ENCODE measurements at regions not wholly inside any gene's neighbourhood (a gene's known extent, or its start where the extent isn't known, plus 50 kb on each side); places are given as distances from the start of the nearest gene placed in this dataset.

GRCh38 chr3:8212794-8213193, 288.8 kb upstream of the LMCD1 start:
- ATAC-seq (no peak), DNase-seq (ENCODE audit: low spot score) (no peak)
- H3K4me3 Mint-ChIP-seq: no peak overlapping the region
- peaks cover 14 to 26% of the 10 kb centered on the region in 2 donors for H3K27me3 Mint-ChIP-seq
- no peaks in the 10 kb centered on the region for H3K4me1 Mint-ChIP-seq (ENCODE audit: low read depth in 2 of 2)
- no peaks in the 10 kb centered on the region for H3K36me3 Mint-ChIP-seq
- H3K27ac Mint-ChIP-seq: no peak overlapping the region
- no peaks in the 10 kb centered on the region for H3K9me3 Mint-ChIP-seq

GRCh38 chr3:8213286-8213685, 288.3 kb upstream of the LMCD1 start:
- H3K4me3 Mint-ChIP-seq: no peak overlapping the region
- DNase-seq (ENCODE audit: low spot score) (no peak), ATAC-seq (no peak)
- H3K36me3 Mint-ChIP-seq: no peaks in the 10 kb centered on the region
- no peaks in the 10 kb centered on the region for H3K9me3 Mint-ChIP-seq
- H3K27me3 Mint-ChIP-seq: peaks cover 16 to 31% of the 10 kb centered on the region in 2 donors
- H3K4me1 Mint-ChIP-seq (ENCODE audit: low read depth in 2 of 2): no peaks in the 10 kb centered on the region
- no peak overlapping the region for H3K27ac Mint-ChIP-seq

- no peaks in the 10 kb centered on the region for H3K4me1 Mint-ChIP-seq (ENCODE audit: low read depth in 2 of 2)
- no peak overlapping the region for H3K4me3 Mint-ChIP-seq
- no peaks in the 10 kb centered on the region for H3K36me3 Mint-ChIP-seq
- peaks cover 19 to 39% of the 10 kb centered on the region in 2 donors for H3K27me3 Mint-ChIP-seq
- no peak for DNase-seq (ENCODE audit: low spot score)
- no peak for ATAC-seq
- no peak overlapping the region for H3K27ac Mint-ChIP-seq
- H3K9me3 Mint-ChIP-seq: no peaks in the 10 kb centered on the region
These were observed 285.8 kb upstream of the LMCD1 start for GRCh38 chr3:8215821-8216220.

DNA sequence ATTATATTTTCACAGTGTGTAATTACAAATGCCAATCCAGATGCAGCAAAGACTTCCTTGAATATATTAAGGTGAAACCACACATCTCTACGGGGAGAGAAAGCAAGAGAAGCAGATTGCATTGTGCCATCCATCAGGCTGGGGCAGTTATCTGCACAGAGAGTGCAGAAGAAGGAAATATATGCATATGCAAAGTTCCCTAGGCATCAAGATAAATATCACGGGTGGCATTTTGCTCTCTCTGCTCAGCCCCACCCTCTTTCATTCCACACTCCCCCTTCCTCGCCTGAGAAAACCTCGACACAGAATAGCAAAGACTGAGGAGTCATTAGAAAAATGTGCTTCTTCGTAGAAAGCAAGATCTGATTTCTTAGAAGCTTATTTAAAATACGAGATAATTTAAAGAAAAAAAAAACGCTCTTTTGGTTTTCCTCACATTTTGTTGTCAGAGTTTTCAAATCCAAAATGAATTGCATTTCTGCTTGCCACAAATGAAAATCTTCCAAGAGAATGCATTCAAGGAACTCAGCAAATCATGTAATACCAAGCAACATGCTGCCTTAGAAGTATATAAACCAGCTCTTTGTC, 283.2 kb upstream of the LMCD1 start:
- Mint-ChIP-seq H3K4me3 (no peak overlapping the region), H3K27me3 (peaks cover 15 to 31% of the 10 kb centered on the region in 2 donors), H3K4me1 (ENCODE audit: low read depth in 2 of 2) (no peaks in the 10 kb centered on the region), H3K9me3 (no peaks in the 10 kb centered on the region), H3K27ac (no peak overlapping the region), H3K36me3 (no peaks in the 10 kb centered on the region)
- ATAC-seq: no peak
- DNase-seq (ENCODE audit: low spot score): no peak

DNA sequence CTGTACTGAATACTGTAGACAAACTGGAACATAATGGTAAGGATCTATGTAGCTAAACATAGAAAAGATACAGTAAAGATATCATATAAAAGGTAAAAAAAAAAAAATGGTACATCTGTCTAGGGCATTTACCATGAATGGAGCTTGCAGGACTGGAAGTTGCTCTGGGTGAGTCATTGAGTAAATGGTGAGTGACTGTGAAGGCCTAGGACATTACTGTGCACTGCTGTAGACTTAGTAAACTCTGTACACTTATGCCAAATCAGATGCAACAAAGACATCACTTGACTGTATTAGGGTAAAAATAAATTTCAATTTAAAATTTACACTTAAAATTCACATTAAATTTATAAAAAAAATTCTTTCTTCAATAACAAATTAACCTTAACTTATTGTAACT, 281.3 kb upstream of the LMCD1 start:
- H3K27ac Mint-ChIP-seq: no peak overlapping the region
- no peak overlapping the region for H3K4me3 Mint-ChIP-seq
- no peak for ATAC-seq
- H3K27me3 Mint-ChIP-seq: peaks cover 13 to 26% of the 10 kb centered on the region in 2 donors
- no peak for DNase-seq (ENCODE audit: low spot score)
- H3K4me1 Mint-ChIP-seq (ENCODE audit: low read depth in 2 of 2): no peaks in the 10 kb centered on the region
- H3K9me3 Mint-ChIP-seq: no peaks in the 10 kb centered on the region
- no peaks in the 10 kb centered on the region for H3K36me3 Mint-ChIP-seq

GRCh38 chr3:8223766-8224165, 277.9 kb upstream of the LMCD1 start:
- Mint-ChIP-seq H3K36me3 (no peaks in the 10 kb centered on the region), H3K27ac (no peak overlapping the region), H3K9me3 (no peaks in the 10 kb centered on the region), H3K4me1 (ENCODE audit: low read depth in 2 of 2) (no peaks in the 10 kb centered on the region), H3K4me3 (no peak overlapping the region), H3K27me3 (peaks cover 2% of the 10 kb centered on the region in 2 donors)
- no peak for ATAC-seq
- DNase-seq (ENCODE audit: low spot score): no peak

GRCh38 chr3:8224941-8225340, 276.7 kb upstream of the LMCD1 start:
- Mint-ChIP-seq H3K4me3 (no peak overlapping the region), H3K36me3 (no peaks in the 10 kb centered on the region), H3K27ac (no peak overlapping the region)

GRCh38 chr3:8233938-8234337, 267.7 kb upstream of the LMCD1 start:
- no peak for DNase-seq (ENCODE audit: low spot score)
- no peak for ATAC-seq
- no peak overlapping the region for H3K4me3 Mint-ChIP-seq
- peaks cover 0 to 13% of the 10 kb centered on the region in 2 donors for H3K4me1 Mint-ChIP-seq (ENCODE audit: low read depth in 2 of 2)
- H3K9me3 Mint-ChIP-seq: no peaks in the 10 kb centered on the region
- H3K27me3 Mint-ChIP-seq: peaks cover 2 to 6% of the 10 kb centered on the region in 2 donors
- no peaks in the 10 kb centered on the region for H3K36me3 Mint-ChIP-seq
- no peak overlapping the region for H3K27ac Mint-ChIP-seq

More at GRCh38 chr3:8224941-8225340, 276.7 kb upstream of the LMCD1 start:
- Mint-ChIP-seq H3K4me1 (ENCODE audit: low read depth in 2 of 2) (no peaks in the 10 kb centered on the region), H3K9me3 (no peaks in the 10 kb centered on the region), H3K27me3 (no peaks in the 10 kb centered on the region)
- ATAC-seq: no peak
- DNase-seq (ENCODE audit: low spot score): no peak

DNA sequence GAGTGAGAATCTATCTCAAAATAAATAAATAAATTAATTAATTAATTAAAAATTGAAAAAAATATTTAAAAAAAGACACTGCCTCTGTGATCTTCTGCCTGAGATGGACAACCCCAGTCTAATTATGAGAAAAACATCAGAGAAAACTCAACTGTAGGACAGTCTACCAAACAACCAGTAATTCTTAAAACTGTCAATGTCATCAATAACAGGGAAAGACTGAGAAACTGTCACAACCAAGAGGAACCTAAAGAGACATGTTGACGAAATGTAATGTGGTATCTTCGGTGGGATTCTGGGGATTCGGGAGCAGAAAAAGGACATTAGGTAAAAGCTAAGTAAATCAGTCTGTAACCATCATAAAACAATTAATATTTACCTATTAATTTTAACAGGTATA, 265.4 kb upstream of the LMCD1 start:
- no peaks in the 10 kb centered on the region for H3K9me3 Mint-ChIP-seq
- peaks cover 2 to 6% of the 10 kb centered on the region in 2 donors for H3K27me3 Mint-ChIP-seq
- peaks cover 0 to 13% of the 10 kb centered on the region in 2 donors for H3K4me1 Mint-ChIP-seq (ENCODE audit: low read depth in 2 of 2)
- no peak for ATAC-seq
- H3K36me3 Mint-ChIP-seq: no peaks in the 10 kb centered on the region
- no peak overlapping the region for H3K4me3 Mint-ChIP-seq
- no peak for DNase-seq (ENCODE audit: low spot score)
- H3K27ac Mint-ChIP-seq: no peak overlapping the region

DNA sequence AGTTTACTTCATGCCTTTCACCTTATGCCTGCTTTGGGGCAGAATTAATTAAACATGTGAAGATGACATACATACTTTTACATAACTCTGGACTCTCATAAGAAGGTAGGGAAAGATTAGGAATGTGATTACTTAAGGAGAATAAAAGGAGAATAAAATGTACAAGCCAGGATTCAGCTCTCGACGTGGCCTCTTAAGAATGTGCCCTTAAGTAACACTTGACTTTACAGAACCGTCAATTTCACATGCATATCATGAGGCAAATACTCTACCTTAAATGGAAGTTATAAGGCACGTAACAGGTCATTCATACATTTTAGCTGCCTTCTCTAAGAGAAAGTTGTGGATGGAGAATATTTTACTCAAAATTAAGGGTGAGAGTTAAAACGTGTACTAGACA, 263.7 kb upstream of the LMCD1 start:
- no peak overlapping the region for H3K4me3 Mint-ChIP-seq
- ATAC-seq (no peak), DNase-seq (ENCODE audit: low spot score) (no peak)
- no peak overlapping the region for H3K27ac Mint-ChIP-seq
- no peaks in the 10 kb centered on the region for H3K9me3 Mint-ChIP-seq
- no peaks in the 10 kb centered on the region for H3K27me3 Mint-ChIP-seq
- no peaks in the 10 kb centered on the region for H3K36me3 Mint-ChIP-seq
- H3K4me1 Mint-ChIP-seq (ENCODE audit: low read depth in 2 of 2): peaks cover 0 to 13% of the 10 kb centered on the region in 2 donors

DNA sequence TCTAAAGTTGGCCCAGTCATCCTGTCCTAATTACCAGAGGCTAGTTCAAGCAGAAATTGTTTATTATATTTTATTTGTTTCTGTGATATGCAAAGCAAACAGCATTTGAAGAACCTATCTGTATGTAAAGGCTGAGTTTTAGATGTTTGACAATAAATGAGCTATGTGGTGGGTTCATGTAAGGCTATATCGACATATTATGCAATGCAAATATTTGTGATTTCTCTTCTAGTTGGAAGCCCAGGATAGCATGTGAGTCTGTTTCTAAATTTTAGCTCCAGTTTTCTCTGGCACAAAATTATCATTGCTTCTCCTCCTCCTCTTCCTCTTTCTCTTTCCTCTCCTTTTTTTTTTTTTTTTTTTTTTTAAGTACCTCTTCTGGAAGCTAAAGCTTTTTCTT, 263.2 kb upstream of the LMCD1 start:
- H3K27ac Mint-ChIP-seq: no peak overlapping the region

DNA sequence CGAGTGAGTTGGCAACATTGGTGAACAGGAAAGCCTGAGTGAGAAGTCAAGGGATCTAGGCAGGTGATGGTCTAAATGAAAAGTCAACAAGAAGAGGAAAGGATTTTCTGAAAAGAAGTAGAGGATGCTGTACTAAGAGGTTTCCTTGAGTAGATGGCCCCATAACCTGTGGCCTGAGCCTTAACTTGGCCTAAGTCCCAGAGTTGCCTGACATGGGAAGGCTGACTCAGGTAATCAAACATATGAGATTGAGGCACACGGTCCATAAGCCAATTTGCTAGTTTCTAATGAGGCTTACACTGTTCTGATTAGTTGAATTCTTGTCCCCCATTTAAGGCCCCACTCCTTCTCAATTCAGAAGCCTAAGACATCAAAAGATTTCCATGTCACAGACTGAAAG, 262.5 kb upstream of the LMCD1 start:
- H3K9me3 Mint-ChIP-seq: no peaks in the 10 kb centered on the region
- no peaks in the 10 kb centered on the region for H3K27me3 Mint-ChIP-seq
- ATAC-seq: no peak
- no peak overlapping the region for H3K4me3 Mint-ChIP-seq
- no peak overlapping the region for H3K27ac Mint-ChIP-seq
- DNase-seq (ENCODE audit: low spot score): no peak
- H3K36me3 Mint-ChIP-seq: no peaks in the 10 kb centered on the region
- peaks cover 0 to 7% of the 10 kb centered on the region in 2 donors for H3K4me1 Mint-ChIP-seq (ENCODE audit: low read depth in 2 of 2)

More for the DNA sequence above, 263.2 kb upstream of the LMCD1 start:
- H3K27me3 Mint-ChIP-seq: no peaks in the 10 kb centered on the region
- ATAC-seq (no peak), DNase-seq (ENCODE audit: low spot score) (no peak)
- H3K9me3 Mint-ChIP-seq: no peaks in the 10 kb centered on the region
- no peak overlapping the region for H3K4me3 Mint-ChIP-seq
- H3K4me1 Mint-ChIP-seq (ENCODE audit: low read depth in 2 of 2): peaks cover 0 to 13% of the 10 kb centered on the region in 2 donors
- no peaks in the 10 kb centered on the region for H3K36me3 Mint-ChIP-seq

DNA sequence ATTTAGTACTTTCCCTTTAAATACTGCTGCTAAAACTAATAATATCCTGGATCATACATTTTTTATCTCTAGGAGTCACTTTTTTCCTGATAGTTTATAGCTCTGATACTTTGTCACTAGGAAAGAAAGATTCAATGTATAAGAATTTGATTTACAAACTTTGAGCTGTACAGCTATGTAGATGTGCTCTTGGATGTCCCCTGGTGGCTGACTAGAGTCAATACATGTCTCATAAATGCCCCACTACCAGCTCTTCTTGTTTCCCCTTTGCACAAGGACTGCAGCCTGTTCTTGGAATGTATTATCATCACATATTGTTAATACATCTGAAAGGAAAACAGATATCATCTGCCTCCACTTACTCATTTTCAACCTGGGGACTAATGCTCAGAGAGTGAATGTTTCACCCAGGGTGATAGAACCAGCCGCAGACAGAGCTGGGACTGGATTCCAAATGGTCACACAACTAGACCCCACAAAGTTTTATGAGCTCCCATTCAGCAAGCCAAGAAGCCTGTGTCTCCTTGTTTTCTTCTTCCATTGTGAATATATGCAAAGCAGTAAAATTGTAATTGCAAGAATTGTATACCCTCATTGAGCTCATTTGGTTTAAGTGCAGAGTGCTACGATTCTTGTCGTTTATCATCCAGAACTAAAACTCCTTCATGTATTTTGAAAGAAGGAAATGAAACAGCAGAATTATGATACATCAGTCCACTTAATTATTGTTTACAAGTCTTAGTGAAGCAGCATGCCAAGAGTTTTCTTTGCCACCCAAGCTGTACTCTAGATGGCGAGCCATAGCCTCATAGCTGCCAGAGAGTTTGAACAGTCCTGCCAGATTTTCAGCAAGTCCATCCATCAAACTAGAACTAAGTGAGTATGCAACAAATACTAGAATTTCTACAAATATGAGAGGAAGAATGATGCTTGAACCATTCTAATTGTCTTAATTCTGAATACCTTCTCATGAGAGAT, 261.6 kb upstream of the LMCD1 start:
- DNase-seq (ENCODE audit: low spot score) (no peak), ATAC-seq (peak; percentile 46 to 77)
- H3K27ac Mint-ChIP-seq: no peak overlapping the region
- H3K36me3 Mint-ChIP-seq: no peaks in the 10 kb centered on the region
- no peak overlapping the region for H3K4me3 Mint-ChIP-seq
- no peaks in the 10 kb centered on the region for H3K9me3 Mint-ChIP-seq
- no peaks in the 10 kb centered on the region for H3K4me1 Mint-ChIP-seq (ENCODE audit: low read depth in 2 of 2)
- peaks cover 0 to 7% of the 10 kb centered on the region in 2 donors for H3K27me3 Mint-ChIP-seq

DNA sequence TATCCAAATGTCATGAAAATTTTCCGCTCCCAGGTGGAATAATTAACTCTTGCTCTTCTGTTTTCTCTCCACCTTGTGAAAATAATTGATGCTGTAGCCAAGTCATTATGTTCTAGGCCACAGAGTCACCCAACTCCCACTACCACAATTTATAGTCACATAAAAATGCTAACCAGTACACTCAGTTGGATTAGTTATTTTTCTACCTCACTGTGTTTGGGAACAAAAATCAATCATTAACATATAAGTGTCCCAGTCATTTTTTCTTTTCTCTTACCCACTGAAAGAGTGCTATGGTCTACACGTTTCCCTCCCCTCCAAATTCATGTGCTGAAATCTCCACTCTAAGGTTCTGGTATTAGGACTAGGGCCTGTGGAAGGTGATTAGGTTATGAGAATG, 255.6 kb upstream of the LMCD1 start:
- ATAC-seq: no peak
- DNase-seq (ENCODE audit: low spot score): no peak
- no peak overlapping the region for H3K27ac Mint-ChIP-seq
- H3K9me3 Mint-ChIP-seq: peaks cover 4% of the 10 kb centered on the region
- H3K4me1 Mint-ChIP-seq (ENCODE audit: low read depth in 2 of 2): no peaks in the 10 kb centered on the region
- H3K4me3 Mint-ChIP-seq: no peak overlapping the region
- H3K27me3 Mint-ChIP-seq: peaks cover 9 to 30% of the 10 kb centered on the region in 2 donors
- no peaks in the 10 kb centered on the region for H3K36me3 Mint-ChIP-seq

Measured in natural killer cell treated with Interleukin-12 subunit alpha and Interleukin-12 subunit beta and Interleukin-15 and Interleukin-18, amount 100 ng/mL, for 72 hours (primary cell).